ENCODE measurements at regions not wholly inside any gene's neighbourhood (a gene's known extent, or its start where the extent isn't known, plus 50 kb on each side); places are given as distances from the start of the nearest gene placed in this dataset.

- no TSS peak for BruUV-seq (replicated peaks)
- Histone ChIP-seq H3K27ac (ENCODE audit: insufficient read depth, low read depth, low read length) (no peak overlapping the region), H3K9me3 (replicated peaks; ENCODE audit: control insufficient read depth, insufficient read depth, low read length) (no peaks in the 10 kb centered on the region), H3K4me2 (ENCODE audit: insufficient read depth, low read length) (no peak overlapping the region), H3K4me3 (replicated peaks in 1 of 3; ENCODE audit: insufficient read depth in 1 of 3, low read depth in 1 of 3, low read length in 3 of 3) (no peak overlapping the region), H3K36me3 (ENCODE audit: control insufficient read depth in 2 of 2, extremely low read depth in 1 of 2, insufficient read depth in 2 of 2, low read length in 2 of 2) (no peaks in the 10 kb centered on the region), H3K9me1 (replicated peaks; ENCODE audit: control insufficient read depth, extremely low read depth, insufficient read depth, low read length) (no peaks in the 10 kb centered on the region), H3K79me2 (ENCODE audit: control insufficient read depth, insufficient read depth, low read length) (no peaks in the 10 kb centered on the region), H4K20me1 (replicated peaks; ENCODE audit: control insufficient read depth, extremely low read depth, insufficient read depth, low read length) (no peaks in the 10 kb centered on the region), H3K4me1 (ENCODE audit: control insufficient read depth, extremely low read depth, insufficient read depth, low read length) (no peaks in the 10 kb centered on the region), H2AFZ (ENCODE audit: low read depth, low read length) (no peak overlapping the region), H3K9ac (replicated peaks; ENCODE audit: extremely low read depth, insufficient read depth, low read length) (no peak overlapping the region), H3K27me3 (ENCODE audit: control insufficient read depth in 2 of 2, insufficient read depth in 2 of 2, low read length in 2 of 2) (no peaks in the 10 kb centered on the region)
- dilution Hi-C loops (cut with MboI; ENCODE audit: extremely low pct_ligation_motif_present, low sequenced_read_pairs), result no loop called here
- ChIA-PET POLR2A (no interaction called here), CTCF (no interaction called here)
- no peak for FAIRE-seq
- TF ChIP-seq, protein P1, sequence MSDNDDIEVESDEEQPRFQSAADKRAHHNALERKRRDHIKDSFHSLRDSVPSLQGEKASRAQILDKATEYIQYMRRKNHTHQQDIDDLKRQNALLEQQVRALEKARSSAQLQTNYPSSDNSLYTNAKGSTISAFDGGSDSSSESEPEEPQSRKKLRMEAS (IDR thresholded peaks at IDR 0.05; ENCODE audit: insufficient read depth, insufficient read length), result no peak
- TF ChIP-seq FOS (IDR thresholded peaks at IDR 0.05; ENCODE audit: borderline replicate concordance, insufficient read depth, low read length), result no peak
- no peak for TF ChIP-seq CTCF (IDR thresholded peaks at IDR 0.05; ENCODE audit: extremely low read depth in 1 of 2, insufficient read depth in 1 of 2, low read depth in 1 of 2, low read length in 2 of 2)
- no peak for TF ChIP-seq POLR2A (IDR thresholded peaks at IDR 0.05; ENCODE audit: low read depth, low read length)
- TF ChIP-seq GATA2 (IDR thresholded peaks at IDR 0.05; ENCODE audit: insufficient read depth, insufficient read length, low read depth, low read length), result no peak
- no peak for TF ChIP-seq EZH2 (IDR thresholded peaks at IDR 0.05; ENCODE audit: borderline replicate concordance, low read depth, low read length, severe bottlenecking)
- TF ChIP-seq JUN (IDR thresholded peaks at IDR 0.05; ENCODE audit: borderline replicate concordance, insufficient read depth, insufficient read length, low read depth), result no peak
- TF ChIP-seq POLR2AphosphoS5 (IDR thresholded peaks at IDR 0.05; ENCODE audit: insufficient read depth, low read depth, low read length), result no peak
- no peak for TF ChIP-seq MYC (IDR thresholded peaks at IDR 0.05; ENCODE audit: low read depth, low read length)
- intact Hi-C loops (cut with micrococcal nuclease), result no loop called here
- no peak for DNase-seq (ENCODE audit: low read depth, low spot score)
Observed at GRCh38 chr11:79931692-79932091, 490.9 kb upstream of the TENM4 start.
